ENCODE measurements at regions not wholly inside any gene's neighbourhood (a gene's known extent, or its start where the extent isn't known, plus 50 kb on each side); places are given as distances from the start of the nearest gene placed in this dataset.

- Histone ChIP-seq H3K4me1 (ENCODE audit: insufficient read depth, low read length) (no peaks in the 10 kb centered on the region; the same call in 1 of the 2 replicates), H4K20me1 (ENCODE audit: control insufficient read depth, insufficient read depth, insufficient read length) (no peaks in the 10 kb centered on the region), H3K18ac (ENCODE audit: insufficient read length, low read depth, low read length) (no peak overlapping the region), H3K23ac (ENCODE audit: insufficient read length, low read depth, low read length) (no peak overlapping the region), H2BK12ac (ENCODE audit: insufficient read length, low read depth, low read length) (no peak overlapping the region), H3K9me3 (ENCODE audit: control insufficient read depth, low read depth, low read length) (no peaks in the 10 kb centered on the region), H2BK120ac (ENCODE audit: low read depth, low read length, poor library complexity, severe bottlenecking) (no peak overlapping the region), H3K14ac (ENCODE audit: insufficient read depth, low read length) (no peak overlapping the region), H2BK5ac (ENCODE audit: insufficient read length, low read length) (no peak overlapping the region), H3K9ac (ENCODE audit: extremely low read depth, insufficient read length, low read length) (no peak overlapping the region), H3T11ph (ENCODE audit: low read length) (no peak overlapping the region), H3K27me3 (ENCODE audit: insufficient read depth, low read length) (no peaks in the 10 kb centered on the region; the same call in 1 of the 2 replicates), H2BK20ac (ENCODE audit: low read depth, low read length, poor library complexity, severe bottlenecking) (no peak overlapping the region), H3K4me2 (ENCODE audit: insufficient read depth, insufficient read length, low read length) (no peak overlapping the region), H3K79me1 (ENCODE audit: insufficient read depth, low read depth, low read length, poor library complexity, severe bottlenecking) (no peaks in the 10 kb centered on the region), H3K4ac (ENCODE audit: low read depth, low read length) (no peak overlapping the region), H3K56ac (ENCODE audit: insufficient read length, low read depth, low read length) (no peak overlapping the region), H2AFZ (ENCODE audit: low read length) (no peak overlapping the region), H3K27ac (ENCODE audit: insufficient read length, low read depth, low read length) (no peak overlapping the region), H2AK5ac (ENCODE audit: insufficient read length, low read length) (no peak overlapping the region), H3K23me2 (ENCODE audit: insufficient read length, low read depth, low read length, poor library complexity, severe bottlenecking) (no peaks in the 10 kb centered on the region), H4K91ac (ENCODE audit: insufficient read length, low read depth, low read length) (no peak overlapping the region), H4K5ac (ENCODE audit: insufficient read length, low read depth, low read length) (no peak overlapping the region), H4K8ac (replicated peaks; ENCODE audit: insufficient read length, low read depth, low read length) (no peak overlapping the region), H3K79me2 (ENCODE audit: insufficient read depth, low read length) (no peaks in the 10 kb centered on the region), H2BK15ac (ENCODE audit: low read depth, low read length) (no peak overlapping the region)
- no peak for DNase-seq
- TF ChIP-seq CTCF (conservative IDR thresholded peaks at IDR 0.05): no peak
- Mint-ChIP-seq H3K36me3 (ENCODE audit: insufficient read depth in 1 of 3, low read depth in 3 of 3) (no peaks in the 10 kb centered on the region), H3K4me1 (peaks cover 7 to 11% of the 10 kb centered on the region in 2 experiments), H3K9me3 (no peaks in the 10 kb centered on the region; a peak in 1 of 5 replicates), H3K27me3 (ENCODE audit: low read depth) (no peaks in the 10 kb centered on the region), H3K27ac (no peak overlapping the region), H3K4me3 (no peak overlapping the region)
Observed at GRCh38 chr2:191783416-191783815, 63.5 kb downstream of the CAVIN2 start.

Measured in H9 (cell line).